Right atrium auricular region (tissue), 2 donors: ENCODE measurements at regions not wholly inside any gene's neighbourhood (a gene's known extent, or its start where the extent isn't known, plus 50 kb on each side); places are given as distances from the start of the nearest gene placed in this dataset.

Source experiments
- DNase-seq: peaks from one replicate; pipeline ENCODE4 v3.0.0-alpha.2; 2019; ENCODE audit warnings: low spot score
- H3K27ac ChIP-seq, 2 donors: fragments of 200-600 bp; sonication (generic); 1 replicate in 1 of 2; 2 replicates in 1 of 2; pipeline ENCODE4 v1.5.1; 2016 to 2019
- H3K27me3 ChIP-seq, 2 donors: fragments of 200-600 bp; sonication (generic); one replicate each; pipeline versions ENCODE4 v1.5.1 to v1.6.0; 2017 to 2019
- H3K36me3 ChIP-seq: fragments of 200-600 bp; sonication (generic); one replicate; pipeline ENCODE4 v1.5.1; 2016
- H3K4me1 ChIP-seq, 2 donors: fragments of 200-600 bp; sonication (generic); one replicate each; pipeline versions ENCODE4 v1.5.1 to v1.6.0; 2017 to 2019
- H3K4me3 ChIP-seq, 2 donors: fragments of 200-600 bp; sonication (generic); 1 replicate in 1 of 2; 2 replicates in 1 of 2; pipeline ENCODE4 v1.5.1; 2017 to 2019; ENCODE audit warnings: mild to moderate bottlenecking in 1 of 2, moderate library complexity in 1 of 2
- H3K9me3 ChIP-seq, 2 donors: fragments of 200-600 bp; sonication (generic); one replicate each; pipeline ENCODE4 v1.5.1; 2019
- CTCF ChIP-seq, 2 donors: fragments of 200-600 bp; sonication (generic); IDR thresholded peaks; one replicate each; pipeline ENCODE4 v1.5.1; 2019; ENCODE audit warnings: antibody characterized with exemption in 2 of 2

- H3K36me3 ChIP-seq, result no peaks in the 10 kb centered on the region
- no peaks in the 10 kb centered on the region for H3K27me3 ChIP-seq
- H3K9me3 ChIP-seq, result no peaks in the 10 kb centered on the region
- H3K27ac ChIP-seq, result no peak overlapping the region
- H3K4me1 ChIP-seq, result no peaks in the 10 kb centered on the region
- no peak for TF ChIP-seq CTCF (IDR thresholded peaks at IDR 0.05)
- H3K4me3 ChIP-seq, result no peak overlapping the region
- DNase-seq, result no peak
These were observed 96.7 kb upstream of the SMIM21 start for GRCh38 chr18:75524181-75524580.

- no peak for TF ChIP-seq CTCF (IDR thresholded peaks at IDR 0.05)
- Histone ChIP-seq H3K4me3 (no peak overlapping the region), H3K4me1 (no peaks in the 10 kb centered on the region), H3K27ac (no peak overlapping the region), H3K36me3 (no peaks in the 10 kb centered on the region), H3K9me3 (no peaks in the 10 kb centered on the region), H3K27me3 (no peaks in the 10 kb centered on the region)
- DNase-seq, result no peak
These were observed 94.3 kb upstream of the SMIM21 start for GRCh38 chr18:75521816-75522215.

- Histone ChIP-seq H3K27ac (no peak overlapping the region), H3K27me3 (no peaks in the 10 kb centered on the region), H3K4me3 (no peak overlapping the region), H3K36me3 (no peaks in the 10 kb centered on the region), H3K9me3 (no peaks in the 10 kb centered on the region), H3K4me1 (no peaks in the 10 kb centered on the region)
- DNase-seq, result no peak
- no peak for TF ChIP-seq CTCF (IDR thresholded peaks at IDR 0.05)
These were observed 90.5 kb upstream of the SMIM21 start for GRCh38 chr18:75518007-75518406.

GRCh38 chr18:75517286-75517685, 89.8 kb upstream of the SMIM21 start:
- H3K4me3 ChIP-seq, result no peak overlapping the region
- no peaks in the 10 kb centered on the region for H3K27me3 ChIP-seq
- no peaks in the 10 kb centered on the region for H3K36me3 ChIP-seq
- no peak for DNase-seq
- TF ChIP-seq CTCF (IDR thresholded peaks at IDR 0.05), result no peak
- H3K4me1 ChIP-seq, result no peaks in the 10 kb centered on the region
- H3K9me3 ChIP-seq, result peaks cover 0 to 6% of the 10 kb centered on the region in 2 donors
- no peak overlapping the region for H3K27ac ChIP-seq

GRCh38 chr18:75507636-75508035, 80.1 kb upstream of the SMIM21 start:
- Histone ChIP-seq H3K9me3 (peaks cover 0 to 15% of the 10 kb centered on the region in 2 donors), H3K36me3 (no peaks in the 10 kb centered on the region), H3K4me3 (no peak overlapping the region), H3K27ac (no peak overlapping the region), H3K27me3 (no peaks in the 10 kb centered on the region), H3K4me1 (no peaks in the 10 kb centered on the region)
- no peak for DNase-seq
- no peak for TF ChIP-seq CTCF (IDR thresholded peaks at IDR 0.05)

GRCh38 chr18:75506913-75507312, 79.4 kb upstream of the SMIM21 start:
- Histone ChIP-seq H3K27ac (no peak overlapping the region), H3K27me3 (no peaks in the 10 kb centered on the region), H3K9me3 (peaks cover 0 to 9% of the 10 kb centered on the region in 2 donors), H3K36me3 (no peaks in the 10 kb centered on the region), H3K4me3 (no peak overlapping the region), H3K4me1 (no peaks in the 10 kb centered on the region)
- DNase-seq, result no peak
- TF ChIP-seq CTCF (IDR thresholded peaks at IDR 0.05), result no peak
